NCI-H2081 treated with DMSO at 0.1 percent for 48 hours (cell line): ENCODE measurements at regions not wholly inside any gene's neighbourhood (a gene's known extent, or its start where the extent isn't known, plus 50 kb on each side); places are given as distances from the start of the nearest gene placed in this dataset.
"Not testable (repeated sequence)": the region's sequence is repeated elsewhere in the genome, so short reads cannot be mapped to it uniquely, and the experiment has no call there.

Experiments
- DNase-seq: peaks from one replicate; lab custom pipeline; 2025; lab: John Stamatoyannopoulos, UW

DNA sequence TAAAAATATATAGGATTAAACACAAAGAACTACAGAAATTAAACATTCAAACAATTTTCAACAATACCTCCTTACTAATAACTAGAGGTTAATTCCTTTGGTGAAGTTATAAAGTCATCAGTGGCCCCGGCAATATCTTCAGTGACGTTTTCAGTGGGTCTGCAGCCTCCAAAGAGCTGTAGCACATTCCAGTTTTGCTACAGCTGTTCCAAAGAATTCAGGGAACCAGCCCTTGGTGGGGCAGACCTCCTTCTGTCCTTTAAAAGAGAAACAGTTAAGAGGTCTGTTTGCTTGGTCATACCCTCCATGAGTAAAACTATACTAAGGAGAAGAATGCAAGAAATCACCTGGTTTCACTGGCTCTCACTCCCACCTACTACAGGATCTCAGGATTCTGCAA is 99.2 kb upstream of the ZDHHC17 start:
- no peak for DNase-seq

DNA sequence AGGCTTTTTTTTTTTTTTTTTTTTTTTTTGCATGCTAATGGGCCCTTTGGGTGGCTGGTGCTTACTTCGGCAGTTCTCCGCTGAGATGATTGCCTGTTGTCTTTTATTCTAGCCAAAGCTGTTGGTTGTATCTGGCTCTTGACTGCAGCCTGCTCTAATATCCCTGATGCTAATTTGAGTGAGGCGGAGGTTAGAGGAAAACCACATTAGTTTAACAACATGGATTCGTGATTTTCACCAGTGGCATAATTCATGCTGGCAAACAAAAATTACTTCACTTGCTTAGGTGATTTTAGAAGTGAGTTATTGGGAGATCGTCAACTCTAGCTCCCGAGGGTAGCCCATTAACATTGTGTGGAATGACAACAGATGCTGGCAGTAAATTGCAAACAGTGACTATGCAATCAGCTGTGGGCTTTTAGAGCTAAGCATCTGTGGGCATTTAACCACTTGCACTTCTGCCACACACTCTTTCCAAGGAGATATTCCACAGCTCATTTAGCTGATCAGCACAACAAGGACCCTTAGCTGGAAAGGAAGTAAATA is 97.6 kb upstream of the ZDHHC17 start:
- no peak for DNase-seq

DNA sequence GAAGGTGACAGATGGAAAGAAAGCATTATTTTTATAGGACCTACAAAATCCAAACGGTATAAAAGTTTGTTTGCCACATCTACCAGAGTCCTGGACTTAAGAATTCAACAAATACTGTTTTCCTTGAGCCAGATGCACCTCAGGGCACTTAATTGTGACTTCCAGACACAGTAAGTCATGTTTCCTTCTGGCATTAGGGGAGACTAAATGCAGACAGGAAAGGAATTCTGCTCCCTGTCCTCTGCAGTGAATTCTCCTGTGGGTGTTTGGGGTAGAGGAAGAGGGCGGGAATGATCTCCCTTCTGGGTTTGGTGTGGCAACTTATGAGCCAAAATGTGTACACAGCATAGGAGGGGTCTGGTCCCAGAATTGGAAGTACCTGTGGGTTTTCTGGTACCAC is 93.9 kb upstream of the ZDHHC17 start:
- DNase-seq: no peak

DNA sequence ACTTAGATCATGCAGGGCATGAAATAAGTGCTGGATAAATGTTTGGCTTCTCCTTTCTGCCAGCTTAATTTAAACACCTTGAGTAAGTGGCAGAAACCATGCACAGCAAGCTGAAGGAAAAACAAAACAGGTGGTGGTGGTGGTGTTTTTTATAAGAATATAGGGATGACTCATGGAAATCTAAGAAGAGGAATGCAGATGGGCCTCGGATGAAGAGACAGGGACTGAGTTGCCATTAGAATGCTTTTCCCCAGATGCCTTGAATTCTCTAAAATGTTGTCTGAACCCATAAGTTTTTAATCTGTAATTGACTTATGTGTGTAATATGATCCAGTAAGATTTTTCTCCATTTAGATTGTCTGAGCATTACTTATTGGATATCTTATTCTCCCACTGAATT is 93.1 kb upstream of the ZDHHC17 start:
- no peak for DNase-seq

DNA sequence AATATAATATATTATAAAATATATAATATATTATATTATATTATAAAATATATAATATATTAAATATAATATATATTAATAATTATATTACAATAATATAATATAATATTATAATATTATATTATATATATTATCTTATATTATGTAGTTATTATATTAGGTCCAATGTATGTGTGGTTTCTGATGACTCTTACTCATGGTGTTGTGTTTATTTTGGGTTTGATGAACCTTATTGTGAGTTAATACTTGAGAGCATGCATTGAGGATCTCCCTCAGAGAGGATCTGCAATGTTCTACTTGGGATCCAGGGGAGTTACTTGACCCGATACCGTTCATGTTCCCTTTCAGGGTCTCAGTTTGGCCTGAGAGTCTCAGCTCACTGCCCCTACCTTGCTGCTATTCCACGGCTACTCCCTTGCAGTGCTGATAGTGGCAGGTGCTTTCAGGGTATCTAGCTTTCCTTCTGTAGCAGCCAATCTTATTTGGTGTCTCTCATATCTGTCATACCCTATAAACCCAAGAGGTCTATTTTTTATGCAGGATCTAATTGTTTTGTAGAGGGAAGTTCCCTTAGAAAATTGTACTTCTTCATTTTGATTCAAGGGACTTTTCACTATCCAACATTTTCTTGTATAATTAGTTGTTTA is 89.1 kb upstream of the ZDHHC17 start:
- DNase-seq: no peak

DNA sequence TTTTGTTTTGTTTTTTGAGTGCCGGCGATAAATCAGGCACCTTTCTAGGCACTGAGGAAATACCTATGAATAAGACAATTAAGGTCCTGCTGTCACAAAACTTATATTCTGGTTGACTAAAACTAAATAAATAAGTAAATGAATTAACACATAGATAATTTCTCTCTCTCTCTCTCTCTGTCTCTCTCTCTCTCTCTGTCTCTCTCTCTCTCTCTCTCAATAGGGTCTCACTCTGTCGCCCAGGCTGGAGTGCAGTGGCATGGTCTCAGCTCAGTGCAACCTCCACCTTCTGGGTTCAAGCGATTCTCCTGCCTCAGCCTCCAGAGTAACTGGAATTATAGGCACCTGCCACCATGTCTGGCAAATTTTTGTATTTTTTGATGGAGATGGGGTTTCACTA is 87.7 kb upstream of the ZDHHC17 start:
- not testable (repeated sequence) for DNase-seq

DNA sequence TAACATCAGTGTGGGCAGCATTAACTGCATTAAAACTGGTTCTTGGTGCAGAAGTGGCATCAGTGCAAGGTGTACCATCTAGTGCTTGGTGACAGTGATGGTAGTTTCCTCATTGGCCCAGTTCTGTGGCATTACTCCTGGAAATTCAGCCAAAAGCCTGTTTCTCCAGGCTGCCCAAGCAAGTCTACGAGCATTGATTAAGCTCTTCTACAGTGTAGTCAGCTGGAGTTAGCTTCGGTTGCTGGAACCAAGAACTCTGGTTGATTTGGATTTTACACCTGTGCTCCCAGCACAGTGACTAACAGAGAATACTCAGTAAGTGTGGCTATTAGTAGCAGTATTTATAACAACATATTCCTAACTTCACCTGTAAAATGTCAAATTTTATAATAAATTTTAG is 84.9 kb upstream of the ZDHHC17 start:
- no peak for DNase-seq

DNA sequence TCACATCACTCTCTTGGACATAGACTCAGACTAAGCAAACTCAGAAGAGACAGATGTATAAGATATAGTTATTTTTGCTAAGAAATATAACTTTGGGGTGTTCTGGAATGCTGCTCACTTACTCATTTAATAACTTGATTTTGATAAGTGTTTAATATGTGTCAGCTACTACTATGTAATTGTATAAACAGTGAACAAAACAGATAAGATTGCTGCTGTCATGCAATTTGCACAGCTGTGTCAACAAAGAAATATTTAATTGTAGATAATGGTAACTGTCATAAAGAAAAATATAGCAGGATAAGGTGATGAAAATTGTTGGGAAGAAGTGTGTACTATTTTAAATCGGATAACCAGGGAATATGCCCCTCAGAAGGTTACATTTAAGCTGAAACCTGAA is 84.1 kb upstream of the ZDHHC17 start:
- DNase-seq: no peak

DNA sequence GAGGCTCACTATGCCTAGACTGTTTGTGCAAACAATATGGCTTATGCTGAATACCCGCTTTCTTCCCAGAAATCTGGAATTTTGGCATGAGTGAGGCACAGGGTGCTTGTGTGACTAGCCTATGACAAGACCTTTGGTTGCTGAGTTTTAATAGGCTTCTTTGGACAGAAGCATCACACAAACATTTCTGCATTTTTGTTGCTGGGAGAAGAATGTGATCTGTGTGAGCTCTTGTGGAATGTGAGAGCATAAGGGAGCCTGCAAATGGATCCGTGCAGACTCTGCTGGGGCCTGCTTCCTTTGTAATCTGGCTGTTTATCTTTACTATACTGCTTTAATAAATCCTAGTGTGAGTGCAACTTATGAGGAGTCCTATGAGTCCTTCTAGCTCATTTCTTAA is 83.0 kb upstream of the ZDHHC17 start:
- no peak for DNase-seq

DNA sequence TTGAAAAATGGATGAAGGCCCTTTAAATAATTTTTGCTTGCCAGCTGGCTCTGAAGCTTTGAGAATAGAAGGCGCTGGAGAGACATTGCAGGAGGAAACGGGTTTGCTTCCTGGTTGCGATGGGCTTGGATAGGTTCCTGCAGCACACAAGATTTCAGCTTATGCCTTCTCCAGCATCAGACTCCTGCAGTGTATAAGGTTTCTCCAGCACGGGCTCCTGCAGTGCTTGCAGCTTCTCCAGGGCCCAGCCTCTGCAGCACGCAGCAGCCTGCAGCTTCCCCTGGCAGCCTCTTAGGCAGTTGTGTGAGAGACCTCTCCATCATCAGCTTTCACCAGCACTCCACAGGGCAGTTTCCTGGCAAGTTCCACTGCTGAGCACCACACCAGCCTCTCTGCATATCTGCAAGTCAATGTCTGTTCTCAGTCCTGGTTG is 78.7 kb upstream of the ZDHHC17 start:
- no peak for DNase-seq

DNA sequence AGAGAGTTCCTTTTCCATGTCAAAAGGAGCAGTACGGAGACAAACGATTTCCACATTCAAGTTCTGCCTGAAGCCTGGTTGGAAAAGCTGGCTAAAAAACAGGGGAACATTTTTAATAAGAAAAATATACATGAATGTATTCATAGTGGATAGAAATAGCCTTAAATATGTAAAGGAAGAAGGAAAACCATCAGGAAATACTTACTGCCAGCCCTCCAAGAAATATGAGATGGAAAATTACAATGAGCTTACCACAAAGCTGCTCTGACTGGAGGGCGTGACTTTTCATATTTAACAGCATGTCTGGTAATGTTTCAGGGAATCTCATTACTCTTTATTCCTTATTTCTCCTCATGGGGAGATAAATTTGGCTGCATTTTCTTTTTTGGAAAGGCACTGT is 75.9 kb upstream of the ZDHHC17 start:
- no peak for DNase-seq

DNA sequence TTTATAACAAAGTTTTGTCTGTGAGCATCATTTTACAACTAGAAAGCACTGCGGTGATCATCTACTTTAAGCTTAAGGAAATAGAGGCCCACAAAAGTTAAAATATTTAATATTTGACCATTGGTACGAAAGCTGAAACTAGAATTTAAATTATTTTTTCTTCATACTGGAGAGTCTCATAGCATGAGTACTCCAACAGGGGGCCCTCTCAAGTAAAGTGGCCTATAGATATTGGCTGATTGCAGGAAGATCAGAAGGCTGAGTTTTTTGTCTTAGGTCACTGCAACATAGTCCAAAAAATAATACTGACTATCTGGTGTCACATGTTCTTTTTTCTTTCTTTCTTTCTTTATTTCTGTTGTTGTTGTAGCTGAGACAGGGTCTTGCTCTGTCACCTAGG is 75.3 kb upstream of the ZDHHC17 start:
- DNase-seq: no peak

DNA sequence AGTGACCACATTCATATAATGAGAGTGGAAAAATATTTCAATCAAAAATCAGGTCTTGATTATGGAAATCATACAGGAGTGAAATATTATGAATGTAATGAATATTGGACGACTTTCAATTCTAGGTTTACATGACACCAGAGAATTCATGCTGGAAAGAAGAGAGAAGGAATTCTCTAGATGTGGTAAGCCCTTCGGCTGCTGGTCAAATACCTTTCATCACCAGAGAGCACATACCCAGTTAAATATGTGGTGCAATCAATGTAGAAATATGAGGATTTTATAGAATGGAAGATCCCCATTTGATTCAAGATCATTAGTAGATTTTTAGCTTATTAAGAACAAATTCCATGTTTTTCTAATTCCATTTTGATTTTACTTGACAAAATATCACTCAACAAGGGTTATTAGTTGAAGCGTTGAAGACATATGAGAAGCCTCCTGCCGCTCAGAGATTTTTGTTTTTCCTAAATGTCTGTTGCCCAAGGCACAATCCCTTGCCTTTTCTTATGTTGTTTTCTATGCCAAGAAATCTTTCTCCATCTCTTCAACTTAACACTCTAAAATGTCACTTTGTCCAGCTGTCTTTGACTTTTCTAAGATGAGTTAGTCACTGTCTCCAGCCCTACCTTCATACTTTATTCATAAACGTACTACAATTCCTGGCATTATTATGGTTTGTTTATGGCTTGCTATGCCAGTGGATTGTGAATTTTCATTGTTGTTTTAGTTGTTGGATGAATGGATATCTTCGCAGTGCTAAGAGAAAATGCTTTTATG is 72.8 kb upstream of the ZDHHC17 start:
- no peak for DNase-seq

DNA sequence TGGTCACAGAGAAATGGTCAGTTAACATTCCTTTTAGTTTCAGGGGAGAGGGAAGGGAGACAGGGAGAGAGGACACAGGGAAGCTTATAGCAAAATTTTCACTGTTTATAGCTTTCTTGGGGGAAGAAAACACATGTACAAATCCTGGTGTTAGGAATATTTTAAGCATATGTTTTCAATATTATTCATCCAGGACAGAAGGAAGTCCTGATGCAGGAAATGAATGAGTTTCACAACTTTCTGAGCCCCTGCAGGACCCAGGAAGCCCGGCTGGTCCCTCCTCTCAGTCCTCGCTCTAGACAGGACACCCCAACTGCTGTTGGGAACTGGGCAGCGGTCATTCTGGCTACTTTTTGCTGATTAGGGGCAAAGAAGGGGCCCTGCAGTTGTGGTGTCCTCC is 71.1 kb upstream of the ZDHHC17 start:
- no peak for DNase-seq

DNA sequence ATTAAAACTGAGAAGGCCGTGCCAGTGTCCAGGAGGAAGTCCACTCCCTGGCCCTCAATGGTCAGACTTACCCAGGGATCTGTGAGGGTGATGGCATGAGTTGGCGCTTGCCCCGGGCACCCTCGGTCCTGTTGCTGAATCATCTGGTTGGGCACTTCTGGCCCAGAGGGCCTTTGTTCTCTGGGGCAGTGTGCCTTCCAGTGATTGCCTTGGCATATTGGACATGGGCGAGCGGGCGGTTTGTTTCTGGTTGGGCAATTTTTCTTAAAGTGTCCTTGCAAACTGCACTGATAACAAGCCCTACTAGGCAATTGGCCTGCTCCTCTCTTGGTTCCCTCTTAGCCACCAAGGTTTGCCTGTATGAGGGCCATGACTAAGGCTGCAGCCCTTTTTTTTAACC is 69.5 kb upstream of the ZDHHC17 start:
- DNase-seq: no peak

DNA sequence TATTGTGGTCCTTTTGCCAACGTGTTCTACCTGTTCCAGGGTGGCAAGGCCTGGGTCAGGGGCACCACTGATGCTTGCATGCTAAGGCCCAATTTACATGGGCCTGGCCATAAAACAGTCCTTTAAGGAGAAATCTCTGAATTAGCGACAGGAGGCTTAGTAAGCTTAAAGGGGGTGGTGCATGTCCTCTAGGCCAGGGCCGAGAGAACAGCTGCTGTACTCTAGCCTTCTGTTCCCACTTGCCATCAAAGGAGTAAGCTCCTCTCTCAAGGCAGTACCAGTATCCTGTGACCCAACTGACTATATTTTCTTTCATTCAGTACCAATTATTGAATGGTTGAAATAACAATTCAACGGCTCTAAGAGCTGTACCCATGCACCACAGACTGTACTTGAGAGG is 67.7 kb upstream of the ZDHHC17 start:
- DNase-seq: no peak

DNA sequence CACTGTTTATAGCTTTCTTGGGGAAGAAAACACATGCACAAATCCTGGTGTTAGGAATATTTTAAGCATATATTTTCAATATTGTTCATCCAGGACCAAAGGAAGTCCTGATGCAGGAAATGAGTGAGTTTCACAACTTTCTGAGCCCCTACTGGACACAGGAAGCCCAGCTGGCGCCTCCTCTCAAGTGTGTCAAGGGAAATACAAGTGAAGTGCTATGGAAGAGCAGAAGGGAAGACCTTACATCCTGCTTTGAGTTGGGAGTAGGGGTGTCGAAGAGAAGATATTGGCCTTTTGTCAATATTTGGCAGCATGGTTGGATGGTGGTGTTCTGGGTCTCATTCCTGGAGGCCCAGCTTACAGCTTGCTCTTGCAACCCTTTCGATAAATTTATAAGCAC is 66.1 kb upstream of the ZDHHC17 start:
- DNase-seq: no peak

DNA sequence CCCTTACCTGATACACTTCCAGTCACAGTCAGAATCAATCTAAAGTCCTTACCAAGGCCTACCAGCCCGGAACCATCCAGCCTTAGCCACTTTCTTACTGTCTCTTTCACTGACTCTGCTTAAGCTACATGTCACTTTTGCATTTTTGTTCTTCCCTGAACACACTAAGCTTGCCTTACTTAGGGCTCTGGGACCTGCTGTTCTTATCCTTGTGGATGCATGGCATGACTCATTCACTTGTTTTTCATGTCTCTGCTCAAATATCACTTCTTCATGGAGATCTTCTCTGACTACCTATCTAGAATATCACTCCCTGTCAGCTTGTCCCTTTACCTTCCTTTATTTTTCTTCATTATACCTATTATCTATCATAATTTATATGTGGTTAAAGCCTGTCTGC is 65.6 kb upstream of the ZDHHC17 start:
- no peak for DNase-seq

DNA sequence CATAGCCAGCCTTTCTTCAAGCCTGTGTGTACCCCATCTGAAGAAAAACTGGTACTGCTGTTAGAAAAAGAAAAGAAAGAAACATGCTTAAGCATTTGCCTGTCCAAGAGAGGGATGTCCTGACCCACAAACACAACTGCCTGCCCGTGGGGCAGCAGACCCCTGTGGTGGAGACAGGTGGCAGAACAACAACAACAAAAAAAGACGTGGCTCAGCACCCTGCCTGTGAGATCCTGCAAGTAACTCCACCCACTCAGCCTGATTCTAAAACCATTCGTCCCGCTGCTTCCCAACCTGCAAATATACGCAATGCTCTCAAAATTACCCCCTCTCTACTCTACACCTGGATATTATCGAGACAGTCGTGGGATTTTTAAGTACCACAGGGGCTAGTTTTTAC is 64.9 kb upstream of the ZDHHC17 start:
- DNase-seq: no peak

DNA sequence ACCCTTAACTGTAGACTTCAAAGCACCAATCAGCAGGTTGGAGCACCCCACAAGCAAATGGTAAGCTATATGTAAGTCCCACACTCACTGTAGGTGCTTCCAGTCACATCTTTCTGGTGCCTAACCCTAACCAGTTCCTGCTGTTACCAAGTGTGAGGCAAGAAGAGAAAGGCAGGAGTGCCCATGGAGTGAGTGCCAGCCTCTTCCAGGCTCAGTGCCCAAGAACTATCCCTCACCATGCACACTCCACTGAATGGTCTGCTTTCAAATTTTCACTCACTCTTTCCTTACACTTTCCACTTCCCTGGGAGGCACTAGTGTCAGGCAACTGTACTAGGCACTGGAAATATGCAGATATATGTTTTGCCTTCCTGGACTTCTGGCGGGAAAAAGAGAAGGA is 62.2 kb upstream of the ZDHHC17 start:
- no peak for DNase-seq

DNA sequence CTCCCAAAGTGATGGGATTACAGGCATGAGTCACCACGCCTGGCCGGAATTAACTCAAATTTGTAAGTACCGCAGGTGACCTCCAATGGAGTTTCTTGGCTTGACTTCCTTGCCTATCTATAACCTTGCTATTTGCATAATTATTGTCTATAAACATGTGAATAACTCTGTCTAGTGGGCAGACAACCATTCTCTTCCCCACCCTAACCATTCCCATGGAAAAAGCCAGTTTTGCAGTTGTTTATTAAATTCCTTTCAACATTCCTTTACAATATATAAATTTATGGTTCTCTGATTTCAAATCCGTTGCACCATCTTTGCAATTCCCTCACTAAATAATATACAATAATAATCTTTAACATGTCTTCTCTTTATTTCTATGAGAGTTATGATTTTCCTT is 61.0 kb upstream of the ZDHHC17 start:
- DNase-seq: no peak

DNA sequence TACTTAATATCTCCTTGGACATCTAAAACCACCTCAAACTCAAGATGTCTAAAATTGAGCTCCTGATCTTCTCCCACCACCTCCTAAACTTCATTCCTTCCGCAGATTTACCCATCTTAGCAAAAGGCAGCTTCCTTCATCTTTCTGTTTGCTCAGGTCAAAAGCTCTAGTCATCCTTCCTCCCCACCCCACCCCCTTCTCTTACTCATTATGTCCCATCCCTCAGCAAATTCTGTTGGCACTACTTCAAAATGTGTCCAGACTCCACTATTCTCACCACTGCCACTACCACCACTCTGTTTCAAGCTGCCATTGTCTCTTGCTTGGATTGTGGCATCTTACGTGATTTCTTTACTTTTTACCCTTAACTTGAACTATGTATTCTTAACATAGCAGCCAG is 59.2 kb upstream of the ZDHHC17 start:
- DNase-seq: no peak

DNA sequence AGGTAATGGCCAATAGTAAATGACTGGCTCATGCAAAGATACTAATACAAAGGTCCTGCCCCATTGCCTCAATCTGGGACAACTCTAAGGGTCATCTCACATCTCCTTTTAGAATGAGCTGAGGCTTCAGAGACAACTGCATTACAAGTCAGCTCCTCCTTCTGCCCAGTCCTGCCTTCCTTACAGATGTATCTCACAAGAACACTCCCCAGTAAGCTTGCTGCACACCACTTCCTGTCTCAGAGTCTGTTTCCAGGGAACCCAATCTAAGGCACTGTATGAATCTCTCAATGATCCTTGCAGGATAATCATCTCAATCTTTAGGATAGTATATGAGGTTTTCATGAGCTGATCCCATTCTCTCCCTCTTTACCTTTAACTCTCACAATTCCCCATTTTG is 57.8 kb upstream of the ZDHHC17 start:
- DNase-seq: no peak

DNA sequence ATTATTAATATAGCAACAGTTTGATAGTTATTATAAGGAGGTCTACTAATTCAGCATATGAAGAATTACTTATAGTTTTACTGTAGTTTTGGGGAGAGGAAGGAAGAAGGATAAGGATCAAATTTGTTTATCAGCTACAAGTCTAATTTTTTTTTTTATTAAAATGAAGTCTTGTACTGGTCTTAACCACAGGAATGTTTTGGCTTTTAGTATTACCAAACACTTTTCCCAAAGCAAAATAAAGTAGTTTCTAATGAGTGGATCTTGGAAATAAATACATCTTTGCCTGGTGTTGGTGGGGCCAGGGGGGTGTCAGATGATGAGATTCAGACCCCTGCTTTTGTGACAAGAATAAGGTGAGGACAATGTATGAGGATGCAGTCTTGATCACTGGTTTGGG is 57.2 kb upstream of the ZDHHC17 start:
- no peak for DNase-seq
